HG03457 (cell line): ENCODE measurements at regions not wholly inside any gene's neighbourhood (a gene's known extent, or its start where the extent isn't known, plus 50 kb on each side); places are given as distances from the start of the nearest gene placed in this dataset.

Experiments
- ATAC-seq: cut with Tn5 transposase; IDR thresholded peaks from one replicate; pipeline ENCODE4 v1.9.1; 2021; ENCODE audit warnings: moderate number of reproducible peaks; ENCODE audit not compliant: unreplicated experiment

DNA sequence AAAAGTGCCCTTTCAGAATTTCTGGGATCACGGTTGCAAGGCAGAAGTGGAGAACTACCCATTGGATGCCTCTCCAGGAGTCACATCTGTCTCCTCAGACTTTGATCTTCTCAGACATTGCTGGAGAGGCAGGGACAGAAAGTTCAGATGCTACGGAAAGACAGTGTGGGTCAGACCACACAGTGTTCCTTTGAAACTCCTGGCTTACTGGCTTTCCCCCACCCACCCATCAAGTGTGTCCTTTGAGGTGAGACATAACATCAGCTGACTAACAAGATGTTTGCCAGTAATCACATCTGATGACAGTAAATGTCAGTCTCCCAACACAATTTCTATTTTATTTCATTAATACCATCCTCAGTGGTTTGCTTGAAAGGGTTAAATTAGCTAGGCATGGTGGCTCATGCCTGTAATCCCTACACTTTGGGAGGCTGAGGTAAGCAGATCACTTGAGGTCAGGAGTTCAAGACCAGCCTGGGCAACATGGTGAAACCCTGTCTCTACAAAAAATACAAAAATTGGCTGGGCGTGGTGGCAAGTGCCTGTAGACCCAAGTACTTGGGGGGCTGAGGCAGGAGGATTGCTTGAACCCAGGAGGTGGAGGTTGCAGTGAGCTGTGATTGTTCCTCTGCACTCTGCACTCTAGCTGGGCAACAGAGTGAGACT is 67.2 kb upstream of the SNX9 start:
- ATAC-seq = no peak

DNA sequence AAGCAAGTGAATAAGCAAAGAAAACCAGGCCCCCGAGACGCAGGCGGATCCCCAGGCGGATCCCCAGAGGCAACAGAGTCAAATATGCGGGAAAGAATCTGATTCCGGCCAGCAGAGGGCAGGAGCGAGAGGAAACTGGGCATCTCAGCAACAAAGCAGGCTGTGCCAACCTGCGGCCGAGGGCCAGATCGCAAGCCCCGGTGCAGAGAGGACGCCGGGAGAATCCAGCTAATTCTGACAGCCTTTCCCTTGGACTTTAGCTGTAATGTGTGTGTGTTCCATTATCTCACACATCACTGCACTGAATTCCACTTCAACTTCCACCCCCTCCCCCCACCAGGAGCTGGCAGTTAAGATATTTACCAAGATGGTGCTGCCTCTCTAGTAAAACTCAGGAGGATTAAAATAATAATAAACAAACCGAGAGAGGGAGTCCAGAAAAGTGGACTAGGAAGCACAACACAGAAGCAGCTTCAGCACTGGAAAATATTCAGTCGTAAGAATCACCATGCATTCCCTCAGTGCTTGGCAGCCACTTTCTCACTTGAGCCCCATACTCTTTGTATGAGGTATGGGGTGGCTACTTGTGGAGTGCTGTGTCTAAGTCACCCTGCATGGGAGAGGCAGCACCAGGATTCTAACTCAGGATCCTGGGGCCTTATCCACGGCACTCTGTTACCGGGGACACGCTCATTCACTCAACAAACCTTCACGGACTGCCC is 66.2 kb upstream of the SNX9 start:
- ATAC-seq = no peak

DNA sequence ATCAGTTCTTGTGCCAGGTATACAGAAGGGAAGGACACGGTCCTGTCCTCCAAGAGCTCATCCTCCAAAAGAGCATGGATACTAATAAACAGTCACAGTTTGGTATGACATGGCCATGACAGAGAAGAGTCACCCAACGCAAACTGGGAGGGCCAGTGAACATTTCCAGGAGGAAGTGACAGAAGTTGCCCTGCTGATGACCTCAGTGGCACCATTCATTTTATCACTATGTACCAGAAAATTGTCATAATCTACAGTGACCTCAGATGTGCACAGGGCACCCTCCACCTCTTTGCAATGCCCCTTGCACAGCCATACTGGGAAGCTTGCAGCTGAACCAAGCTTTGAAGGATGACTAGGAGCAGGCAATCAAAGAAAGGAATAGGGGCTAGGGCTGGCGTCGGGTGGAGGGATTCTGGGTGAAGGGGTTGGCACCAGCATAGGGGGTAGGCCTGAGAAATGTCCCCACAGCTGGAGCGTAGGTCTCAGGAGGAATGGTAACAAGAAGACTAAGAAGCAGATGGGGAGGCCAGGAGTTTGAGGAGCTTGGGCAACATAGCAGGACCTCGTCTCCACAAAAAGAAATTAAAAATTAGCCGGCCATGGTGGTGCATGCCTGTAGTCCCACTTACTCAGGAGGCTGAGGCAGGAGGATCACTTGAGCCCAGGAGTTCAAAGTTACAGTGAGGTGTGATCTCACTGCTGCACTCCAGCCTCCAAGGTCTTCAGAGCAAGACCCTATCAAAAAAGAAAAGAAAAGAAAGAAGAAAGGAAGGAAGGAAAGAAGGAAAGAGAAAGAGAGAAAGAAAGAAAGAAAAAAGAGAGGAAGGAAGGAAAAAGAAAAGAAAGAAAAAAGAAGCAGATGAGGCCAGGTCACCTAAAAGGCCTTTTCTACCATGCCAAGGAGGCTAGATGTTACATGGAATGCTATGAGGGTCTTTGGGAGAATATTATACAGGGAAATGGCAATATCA is 65.3 kb upstream of the SNX9 start:
- no peak for ATAC-seq

GRCh38 chr6:157758516-157759023 is 64.5 kb upstream of the SNX9 start:
- ATAC-seq = no peak

DNA sequence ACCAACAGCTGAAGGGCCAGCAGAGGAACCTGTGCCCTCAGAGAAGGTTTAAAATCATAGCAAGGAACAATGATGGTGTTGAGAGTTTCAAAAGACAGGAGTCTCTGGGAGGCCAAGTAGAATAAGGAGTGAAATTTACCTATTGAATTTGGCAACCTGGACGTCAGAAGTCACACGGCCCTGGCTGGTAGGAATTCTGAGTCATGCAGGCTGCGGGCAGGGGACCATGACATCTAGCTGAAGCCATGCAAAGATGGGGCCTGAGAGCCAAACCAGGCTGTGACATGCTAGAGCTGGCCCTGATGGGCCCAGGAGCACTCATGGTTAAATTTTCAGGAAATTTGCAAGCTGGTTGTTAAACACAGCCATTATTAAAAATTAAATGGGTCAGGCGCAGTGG is 64.0 kb upstream of the SNX9 start:
- no peak for ATAC-seq

DNA sequence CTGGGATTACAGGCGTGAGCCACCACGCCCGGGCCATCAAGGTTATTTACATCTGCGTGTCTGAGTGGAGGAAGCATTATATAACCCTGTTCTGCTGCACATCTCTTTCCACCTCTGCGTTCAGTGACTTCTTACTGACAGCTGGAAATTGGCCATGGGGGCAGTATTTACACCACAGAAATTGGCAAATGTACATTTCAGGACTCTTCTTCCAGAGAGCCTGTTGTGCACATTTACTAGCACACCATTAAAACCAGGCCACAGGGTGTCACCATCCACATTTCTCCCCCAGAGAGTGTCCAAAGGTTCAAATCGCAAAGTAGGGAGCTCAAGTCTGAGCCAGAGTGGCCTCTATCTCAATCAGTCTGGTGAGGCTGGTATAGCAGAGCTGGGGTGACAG is 62.9 kb upstream of the SNX9 start:
- ATAC-seq = no peak

DNA sequence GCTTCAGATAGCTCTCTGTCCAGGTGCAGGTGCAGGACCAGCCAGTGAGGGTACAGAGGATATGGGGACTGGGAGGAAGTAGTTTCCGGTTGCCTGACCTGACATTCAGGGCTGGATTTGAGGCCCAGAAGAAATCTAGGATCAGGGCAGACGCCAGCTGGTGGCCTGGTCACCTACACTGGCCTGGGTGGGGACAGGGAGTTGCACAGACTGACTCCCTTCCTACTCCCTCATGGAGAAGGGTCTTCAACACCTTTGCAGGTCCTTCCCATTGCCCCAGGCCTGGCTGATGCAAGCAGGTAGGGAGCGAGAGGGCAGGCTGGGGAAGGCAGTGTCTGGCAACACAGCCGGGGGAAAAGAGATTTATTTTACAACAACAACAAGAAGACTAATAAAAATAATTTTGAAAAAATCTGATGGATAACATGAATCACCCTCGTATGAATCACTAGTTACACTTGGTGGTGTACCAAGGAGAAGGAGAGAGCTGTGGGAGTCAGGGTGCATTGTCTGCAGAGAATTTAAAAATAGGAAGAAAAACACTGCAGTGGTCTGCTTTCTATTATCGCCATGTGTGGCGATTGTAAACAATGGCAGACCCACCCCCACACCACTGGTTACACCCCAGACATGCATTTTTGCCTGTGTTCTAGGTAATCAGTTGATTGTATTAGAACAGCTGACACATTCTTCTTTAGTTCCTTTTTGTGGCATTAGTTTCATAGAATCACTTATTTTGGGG is 62.3 kb upstream of the SNX9 start:
- no peak for ATAC-seq

- ATAC-seq = peak; percentile 35
Measured at GRCh38 chr6:157761331-157761921, 61.6 kb upstream of the SNX9 start.

- ATAC-seq = no peak
Measured at GRCh38 chr6:157761926-157762325, 61.1 kb upstream of the SNX9 start.

- no peak for ATAC-seq
Measured at GRCh38 chr6:157762636-157763035, 60.4 kb upstream of the SNX9 start.

DNA sequence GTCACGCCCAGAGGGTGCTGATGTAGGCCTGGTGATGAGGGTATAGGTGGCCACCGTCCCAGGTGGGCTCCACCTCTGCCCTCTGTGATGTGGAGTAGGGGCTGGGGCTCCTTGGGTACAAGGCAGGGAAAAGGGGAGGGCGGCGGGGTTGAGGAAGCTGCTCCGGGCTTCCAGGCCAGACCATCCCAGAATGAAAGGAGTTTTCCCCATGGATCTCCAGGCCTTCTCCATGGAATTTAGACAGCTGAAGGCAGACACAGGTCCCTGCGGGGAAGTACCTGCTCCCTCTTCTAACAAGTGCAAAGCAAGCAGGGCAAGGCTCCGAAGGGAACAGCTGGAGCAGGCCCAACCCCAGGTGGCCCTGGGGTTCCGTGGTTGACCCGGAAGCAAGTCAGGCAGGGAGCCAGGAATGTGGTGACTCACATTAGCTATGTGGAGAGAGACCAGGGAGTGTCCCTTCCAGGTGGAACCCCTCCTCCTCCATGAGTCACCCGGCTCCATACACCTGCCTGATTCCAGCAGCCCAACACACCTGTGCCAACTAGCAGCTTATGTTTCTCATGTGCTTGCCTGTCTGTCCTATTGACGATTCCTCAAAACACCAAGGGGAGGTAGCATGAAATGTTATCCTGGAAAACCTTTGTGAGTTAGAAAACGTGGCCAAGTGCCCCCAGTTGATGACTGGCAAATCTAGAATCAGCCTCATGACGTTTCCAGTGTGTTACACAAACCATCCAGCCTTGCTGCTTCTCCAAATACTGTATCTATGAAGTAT is 59.7 kb upstream of the SNX9 start:
- no peak for ATAC-seq

- ATAC-seq = no peak
Measured at GRCh38 chr6:157763904-157764177, 59.2 kb upstream of the SNX9 start.

DNA sequence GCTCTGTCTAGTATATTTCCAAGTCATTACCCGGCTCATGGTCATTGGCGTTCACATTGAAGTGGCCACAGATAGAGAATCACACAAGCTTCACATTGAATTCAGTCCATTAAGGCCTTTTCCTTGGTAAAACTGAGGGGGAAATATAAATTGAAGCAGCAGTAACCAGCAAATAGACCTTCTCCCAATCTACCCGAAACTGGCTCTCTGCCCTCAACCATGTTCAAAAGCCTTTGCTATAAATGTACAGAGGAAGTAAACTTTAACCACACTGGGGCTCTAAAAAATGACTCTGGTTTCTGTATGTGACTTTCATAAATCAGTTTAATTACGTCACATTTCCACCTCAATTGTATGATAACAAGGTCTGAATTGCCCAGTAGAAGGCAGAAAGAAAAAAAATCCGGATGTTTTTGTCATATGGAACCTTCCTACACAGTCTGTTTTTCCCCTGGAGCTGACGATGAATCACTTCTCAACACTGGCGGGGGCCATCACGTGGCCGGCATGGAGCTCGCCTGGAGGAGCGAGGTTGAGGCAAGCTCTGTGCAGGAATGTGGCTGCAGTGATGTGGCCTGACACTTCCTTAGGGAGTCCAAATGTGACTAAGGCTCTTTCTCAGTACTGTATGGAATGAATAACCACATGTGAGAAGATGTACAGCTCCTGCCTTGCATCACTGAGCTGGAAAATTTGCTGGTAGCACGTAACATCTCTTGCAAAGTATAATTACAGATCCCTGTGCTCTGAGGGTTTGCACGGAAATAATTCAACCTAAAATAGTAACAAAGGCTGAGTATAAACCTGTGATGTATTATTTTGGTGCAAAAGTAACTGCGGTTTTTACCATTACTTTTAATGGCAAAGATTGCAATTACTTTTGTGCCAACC is 58.6 kb upstream of the SNX9 start:
- peak; percentile 39 for ATAC-seq

DNA sequence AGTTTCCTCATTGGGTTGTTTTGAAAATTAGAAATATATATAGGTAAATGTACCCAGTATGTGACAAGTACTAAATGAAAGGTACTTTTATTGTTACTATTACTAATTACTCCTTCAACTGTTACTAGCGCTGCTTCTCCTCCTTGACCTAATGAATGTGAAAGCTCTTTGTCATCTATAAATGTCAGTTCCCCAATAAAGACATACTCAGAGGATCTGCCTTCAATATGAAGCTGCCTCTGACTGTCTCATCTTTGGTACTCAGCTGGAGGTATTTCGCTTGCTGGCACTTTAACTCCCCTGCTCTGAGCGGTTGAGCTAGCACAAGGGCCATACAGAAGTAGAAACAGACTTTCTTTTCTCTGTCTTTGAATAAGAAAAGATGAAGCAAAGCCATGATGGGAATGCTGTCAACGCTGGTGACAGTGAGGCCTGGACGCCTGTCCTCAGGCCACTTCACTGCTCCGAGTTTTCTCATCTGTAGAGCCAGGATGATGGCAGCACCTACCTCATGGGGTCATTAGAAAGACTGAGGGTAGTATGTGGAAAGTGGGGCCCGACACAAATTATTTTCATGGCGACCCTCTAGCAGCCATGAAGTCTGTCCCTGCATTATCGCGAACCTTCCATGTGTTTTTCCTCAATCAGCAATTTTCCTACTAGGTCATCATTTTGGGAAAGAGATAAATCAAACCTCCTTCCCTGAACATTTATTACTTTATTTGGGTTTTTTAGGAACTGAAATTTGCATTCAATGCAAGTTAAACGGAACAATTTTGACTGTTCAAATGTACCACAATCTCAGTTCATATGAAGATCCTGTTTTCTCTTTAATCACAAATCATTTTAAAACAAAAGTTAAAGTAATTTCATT is 55.9 kb upstream of the SNX9 start:
- ATAC-seq = no peak

GRCh38 chr6:157767775-157768156 is 55.3 kb upstream of the SNX9 start:
- ATAC-seq = no peak

- ATAC-seq = no peak
Measured at GRCh38 chr6:157768304-157768703, 54.7 kb upstream of the SNX9 start.

DNA sequence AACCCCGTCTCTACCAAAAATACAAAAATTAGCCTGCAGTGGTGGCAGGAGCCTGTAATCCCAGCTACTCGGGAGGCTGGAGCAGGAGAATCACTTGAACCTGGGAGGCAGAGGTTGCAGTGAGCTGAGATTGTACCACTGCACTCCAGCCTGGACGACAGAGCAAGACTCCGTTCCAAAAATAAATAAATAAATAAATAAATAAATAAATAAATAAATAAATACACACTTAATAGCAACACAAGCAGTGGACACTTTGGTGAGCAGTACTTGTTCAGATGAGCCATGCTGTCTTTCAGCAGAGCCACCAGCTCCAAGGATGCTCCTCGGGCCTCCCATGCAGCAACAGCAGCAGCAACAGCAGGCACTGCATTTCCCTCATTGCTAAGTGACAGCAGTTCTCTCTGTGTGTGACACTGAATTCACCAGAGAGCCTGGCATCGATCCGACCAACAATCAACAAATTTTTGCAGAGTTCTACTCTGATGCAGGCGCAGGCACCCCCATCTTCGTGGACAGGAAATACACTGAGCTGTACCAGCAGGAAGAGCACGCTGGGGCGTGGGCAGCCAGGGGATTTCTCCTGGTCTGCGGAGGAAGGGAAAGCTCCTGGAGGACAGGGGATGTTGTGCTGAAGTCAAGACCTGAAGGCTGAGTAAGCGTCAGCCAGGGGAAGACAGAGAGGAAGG is 54.0 kb upstream of the SNX9 start:
- ATAC-seq = no peak
